RWPE2 (cell line): ENCODE measurements at regions not wholly inside any gene's neighbourhood (a gene's known extent, or its start where the extent isn't known, plus 50 kb on each side); places are given as distances from the start of the nearest gene placed in this dataset.

Experiments used
- ATAC-seq: fragments of 200-7000 bp; cut with Tn5 transposase; 3 replicates; pipeline ENCODE4 v1.9.1; 2021; ENCODE audit warnings: low read depth
- DNase-seq: peaks from one replicate; pipeline ENCODE4 v3.0.0-alpha.2; 2020; ENCODE audit warnings: low spot score
- H3K27ac ChIP-seq: fragments of 450-650 bp; 2 replicates; pipeline ENCODE4 v1.5.1; 2017; ENCODE audit warnings: mild to moderate bottlenecking; ENCODE audit not compliant: poor library complexity, severe bottlenecking
- H3K27me3 ChIP-seq: fragments of 250-450 bp; sonication (Bioruptor Pico); 2 replicates; pipeline ENCODE4 v1.5.1; 2021; ENCODE audit warnings: mild to moderate bottlenecking, moderate library complexity; ENCODE audit not compliant: insufficient read depth, poor library complexity, severe bottlenecking
- H3K36me3 ChIP-seq: fragments of 250-450 bp; sonication (Bioruptor Pico); 2 replicates; pipeline ENCODE4 v1.5.1; 2020; ENCODE audit warnings: low read depth, mild to moderate bottlenecking, moderate library complexity
- H3K4me1 ChIP-seq: fragments of 250-450 bp; sonication (Bioruptor Pico); 2 replicates; pipeline ENCODE4 v1.5.1; 2021; ENCODE audit warnings: mild to moderate bottlenecking, moderate library complexity; ENCODE audit not compliant: insufficient read depth, poor library complexity, severe bottlenecking
- H3K4me3 ChIP-seq: fragments of 250-450 bp; sonication (Bioruptor Pico); 2 replicates; pipeline ENCODE4 v1.5.1; 2021; ENCODE audit warnings: mild to moderate bottlenecking, moderate library complexity; ENCODE audit not compliant: severe bottlenecking
- H3K9me3 ChIP-seq: fragments of 250-450 bp; sonication (Bioruptor Pico); 2 replicates; pipeline ENCODE4 v1.5.1; 2021; ENCODE audit warnings: mild to moderate bottlenecking, moderate library complexity; ENCODE audit not compliant: severe bottlenecking
- TF ChIP-seq, protein P1 (sequence below): fragments of 450-650 bp; IDR thresholded peaks from one replicate; pipeline ENCODE4 v1.5.1; 2017; ENCODE audit warnings: mild to moderate bottlenecking, moderate library complexity; ENCODE audit not compliant: poor library complexity, severe bottlenecking

DNA sequence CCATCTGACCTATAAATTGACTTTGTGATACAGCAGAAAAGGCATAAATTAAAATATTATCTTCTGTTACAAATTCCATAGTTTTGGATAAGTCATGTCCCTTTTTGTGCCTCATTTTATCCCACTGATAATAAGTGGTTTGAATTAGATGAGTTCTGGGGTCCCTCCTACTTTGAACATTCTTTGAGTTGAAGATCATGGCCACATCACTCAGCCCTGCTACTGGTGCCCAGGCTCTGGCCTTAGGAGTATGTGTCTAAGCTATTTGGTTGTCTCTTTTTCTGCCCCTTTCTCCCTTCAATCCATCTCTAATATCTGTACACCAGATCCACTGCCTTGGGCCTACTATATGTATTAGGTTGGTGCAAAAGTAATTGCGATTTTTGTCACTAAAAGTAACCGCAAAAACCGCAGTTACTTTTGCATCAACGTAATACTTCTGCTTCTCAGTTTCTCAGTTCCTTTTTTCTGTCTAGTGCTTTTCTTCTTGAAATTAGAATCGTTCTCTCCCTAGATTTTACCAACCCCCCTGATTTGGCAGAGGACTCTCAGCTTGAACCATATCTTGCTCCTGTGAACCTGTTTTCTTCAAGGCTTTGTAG lies 362.5 kb upstream of the TNP1 start:
- H3K27me3 ChIP-seq: no peaks in the 10 kb centered on the region
- DNase-seq (no peak), ATAC-seq (no peak)
- H3K27ac ChIP-seq: peak overlapping the region; percentile 87
- no peaks in the 10 kb centered on the region for H3K9me3 ChIP-seq
- no peak overlapping the region for H3K4me3 ChIP-seq
- H3K36me3 ChIP-seq: no peaks in the 10 kb centered on the region
- TF ChIP-seq, protein P1, sequence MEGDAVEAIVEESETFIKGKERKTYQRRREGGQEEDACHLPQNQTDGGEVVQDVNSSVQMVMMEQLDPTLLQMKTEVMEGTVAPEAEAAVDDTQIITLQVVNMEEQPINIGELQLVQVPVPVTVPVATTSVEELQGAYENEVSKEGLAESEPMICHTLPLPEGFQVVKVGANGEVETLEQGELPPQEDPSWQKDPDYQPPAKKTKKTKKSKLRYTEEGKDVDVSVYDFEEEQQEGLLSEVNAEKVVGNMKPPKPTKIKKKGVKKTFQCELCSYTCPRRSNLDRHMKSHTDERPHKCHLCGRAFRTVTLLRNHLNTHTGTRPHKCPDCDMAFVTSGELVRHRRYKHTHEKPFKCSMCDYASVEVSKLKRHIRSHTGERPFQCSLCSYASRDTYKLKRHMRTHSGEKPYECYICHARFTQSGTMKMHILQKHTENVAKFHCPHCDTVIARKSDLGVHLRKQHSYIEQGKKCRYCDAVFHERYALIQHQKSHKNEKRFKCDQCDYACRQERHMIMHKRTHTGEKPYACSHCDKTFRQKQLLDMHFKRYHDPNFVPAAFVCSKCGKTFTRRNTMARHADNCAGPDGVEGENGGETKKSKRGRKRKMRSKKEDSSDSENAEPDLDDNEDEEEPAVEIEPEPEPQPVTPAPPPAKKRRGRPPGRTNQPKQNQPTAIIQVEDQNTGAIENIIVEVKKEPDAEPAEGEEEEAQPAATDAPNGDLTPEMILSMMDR: no peak
- peaks cover 15% of the 10 kb centered on the region for H3K4me1 ChIP-seq

DNA sequence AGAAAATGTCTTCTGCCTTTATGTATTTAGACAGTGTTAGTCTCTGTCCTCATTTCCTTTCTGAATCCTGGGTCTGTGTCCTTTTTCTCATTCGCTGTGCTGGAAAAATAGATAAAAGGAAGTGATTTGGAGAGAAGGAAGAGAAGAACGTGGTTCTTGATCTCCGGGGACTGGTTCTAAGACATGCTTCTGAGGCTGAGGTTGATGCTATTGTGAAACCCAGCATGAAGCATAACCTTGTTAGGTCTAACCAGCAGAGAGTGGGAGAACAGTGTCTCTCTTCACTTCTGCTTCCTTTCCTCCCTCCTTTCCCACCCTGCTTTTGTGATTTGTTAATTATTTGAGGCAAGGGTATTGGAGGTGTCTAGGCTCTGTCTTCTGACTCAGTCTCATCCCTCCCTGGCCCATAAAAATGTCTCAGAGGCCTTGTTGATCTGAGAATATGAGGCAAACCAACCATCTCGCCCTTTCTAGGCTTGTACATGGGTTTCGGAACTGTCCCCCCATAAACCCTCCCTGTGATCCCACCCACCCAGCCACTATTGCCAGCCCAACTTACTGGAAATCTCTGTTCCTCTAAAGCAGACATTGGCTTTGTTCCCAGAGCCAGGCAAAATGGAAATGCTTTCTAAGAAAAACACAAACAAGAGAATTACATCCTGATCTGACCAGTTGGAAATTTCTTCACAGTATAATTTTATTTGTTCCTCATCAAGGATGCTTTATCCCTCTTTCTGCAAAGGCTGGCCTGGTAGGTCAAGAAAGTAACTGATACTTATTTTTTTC lies 360.6 kb upstream of the TNP1 start:
- H3K4me3 ChIP-seq: no peak overlapping the region
- no peak for ATAC-seq
- no peaks in the 10 kb centered on the region for H3K9me3 ChIP-seq
- no peak for DNase-seq
- peaks cover 21% of the 10 kb centered on the region for H3K4me1 ChIP-seq
- no peak overlapping the region for H3K27ac ChIP-seq
- H3K36me3 ChIP-seq: no peaks in the 10 kb centered on the region
- TF ChIP-seq, protein P1: no peak
- no peaks in the 10 kb centered on the region for H3K27me3 ChIP-seq

DNA sequence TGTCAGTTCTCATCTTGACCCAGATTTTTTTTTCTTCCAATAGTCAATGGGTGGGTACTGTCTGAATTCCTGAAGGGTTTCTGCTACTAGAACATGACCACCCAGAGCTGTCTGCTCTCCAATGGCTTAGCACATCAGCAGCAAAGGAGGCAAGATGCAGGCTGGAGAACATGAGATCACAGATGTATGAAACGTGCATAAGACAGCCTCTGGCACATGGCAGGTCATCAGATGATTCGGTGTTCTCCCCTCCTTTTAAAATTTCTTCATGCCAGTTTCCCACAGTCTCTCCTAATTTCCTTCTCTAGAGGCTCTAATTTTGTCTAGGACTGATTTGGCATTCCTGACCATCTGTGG lies 359.3 kb upstream of the TNP1 start:
- Histone ChIP-seq H3K4me1 (peaks cover 21% of the 10 kb centered on the region), H3K27ac (no peak overlapping the region), H3K36me3 (no peaks in the 10 kb centered on the region), H3K27me3 (no peaks in the 10 kb centered on the region), H3K9me3 (no peaks in the 10 kb centered on the region), H3K4me3 (no peak overlapping the region)
- TF ChIP-seq, protein P1: no peak
- ATAC-seq (no peak), DNase-seq (no peak)

DNA sequence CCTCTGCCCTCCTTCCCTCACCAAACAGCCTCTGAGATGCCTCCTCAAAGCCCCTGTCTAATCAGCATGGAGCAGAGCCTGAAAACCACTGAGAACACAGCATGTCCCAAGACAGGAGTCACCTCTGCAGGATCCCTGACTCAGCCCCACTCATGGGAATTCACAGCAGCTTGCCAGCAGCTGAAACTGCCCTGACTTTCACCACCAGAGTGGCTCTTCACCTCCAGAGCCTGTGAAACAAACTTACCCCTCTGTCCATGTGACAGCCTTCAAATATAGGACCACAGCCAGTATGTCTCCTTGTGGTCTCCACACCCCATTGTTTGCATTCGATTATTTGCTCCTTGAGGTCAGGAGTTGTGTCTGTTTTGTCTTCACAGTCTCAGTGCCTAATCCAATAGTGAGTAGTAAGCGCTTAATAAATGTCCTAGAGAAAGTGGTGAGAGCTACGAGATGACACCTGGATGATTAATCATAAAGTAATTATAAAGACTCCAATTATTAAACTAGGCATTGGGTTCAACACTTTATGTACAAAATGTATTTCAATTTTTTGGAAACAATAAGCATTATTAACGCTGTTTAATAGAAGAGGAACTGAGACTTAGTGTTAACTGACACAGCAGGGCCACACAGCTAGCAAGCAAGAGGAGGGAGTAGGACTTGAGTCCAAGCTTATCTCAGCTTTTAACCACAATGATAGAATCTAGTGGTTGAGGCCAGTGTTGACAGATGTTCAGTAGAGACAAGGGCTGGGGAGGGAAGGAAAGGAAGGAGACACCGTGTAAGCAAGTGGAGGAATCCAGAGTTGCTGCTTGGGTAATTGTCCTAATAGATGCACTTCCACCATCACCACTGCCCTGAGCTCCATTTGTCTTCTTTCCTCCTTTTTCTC lies 358.7 kb upstream of the TNP1 start:
- DNase-seq: no peak
- H3K36me3 ChIP-seq: no peaks in the 10 kb centered on the region
- no peak for ATAC-seq
- H3K9me3 ChIP-seq: no peaks in the 10 kb centered on the region
- no peaks in the 10 kb centered on the region for H3K27me3 ChIP-seq
- TF ChIP-seq, protein P1: no peak
- no peak overlapping the region for H3K4me3 ChIP-seq
- H3K4me1 ChIP-seq: peaks cover 15% of the 10 kb centered on the region
- H3K27ac ChIP-seq: no peak overlapping the region
